ENCODE measurements at regions not wholly inside any gene's neighbourhood (a gene's known extent, or its start where the extent isn't known, plus 50 kb on each side); places are given as distances from the start of the nearest gene placed in this dataset.

DNA sequence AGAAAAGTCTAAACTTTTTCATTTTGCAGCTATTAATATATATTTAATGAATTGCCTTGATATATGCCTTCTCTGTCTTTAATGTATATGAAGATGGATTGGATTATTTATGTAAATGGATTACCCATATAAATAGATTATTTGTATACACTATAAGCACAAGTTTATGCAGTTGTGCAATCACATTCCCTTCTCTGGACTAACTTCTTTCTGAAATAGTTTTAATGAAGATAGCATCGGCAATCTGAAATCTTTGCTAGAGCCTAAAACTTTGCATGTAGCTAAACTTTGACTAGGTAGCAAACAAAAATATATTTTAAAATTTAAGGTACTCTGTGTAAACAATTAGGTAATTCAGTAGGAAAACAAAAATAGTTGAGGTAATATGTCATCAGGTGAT lies 127.8 kb downstream of the PCDH7 start:
- peaks cover 0 to 21% (median 7%) of the 10 kb centered on the region in 4 donors for H3K4me1 ChIP-seq
- WGBS, 5 donors: 58 to 83% (median 75%) methylated on average over 1 of the region's 1 CpG
- no peak for TF ChIP-seq EP300 (IDR thresholded peaks at IDR 0.05)
- TF ChIP-seq POLR2AphosphoS5 (IDR thresholded peaks at IDR 0.05): no peak
- TF ChIP-seq, protein P1, sequence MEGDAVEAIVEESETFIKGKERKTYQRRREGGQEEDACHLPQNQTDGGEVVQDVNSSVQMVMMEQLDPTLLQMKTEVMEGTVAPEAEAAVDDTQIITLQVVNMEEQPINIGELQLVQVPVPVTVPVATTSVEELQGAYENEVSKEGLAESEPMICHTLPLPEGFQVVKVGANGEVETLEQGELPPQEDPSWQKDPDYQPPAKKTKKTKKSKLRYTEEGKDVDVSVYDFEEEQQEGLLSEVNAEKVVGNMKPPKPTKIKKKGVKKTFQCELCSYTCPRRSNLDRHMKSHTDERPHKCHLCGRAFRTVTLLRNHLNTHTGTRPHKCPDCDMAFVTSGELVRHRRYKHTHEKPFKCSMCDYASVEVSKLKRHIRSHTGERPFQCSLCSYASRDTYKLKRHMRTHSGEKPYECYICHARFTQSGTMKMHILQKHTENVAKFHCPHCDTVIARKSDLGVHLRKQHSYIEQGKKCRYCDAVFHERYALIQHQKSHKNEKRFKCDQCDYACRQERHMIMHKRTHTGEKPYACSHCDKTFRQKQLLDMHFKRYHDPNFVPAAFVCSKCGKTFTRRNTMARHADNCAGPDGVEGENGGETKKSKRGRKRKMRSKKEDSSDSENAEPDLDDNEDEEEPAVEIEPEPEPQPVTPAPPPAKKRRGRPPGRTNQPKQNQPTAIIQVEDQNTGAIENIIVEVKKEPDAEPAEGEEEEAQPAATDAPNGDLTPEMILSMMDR (IDR thresholded peaks at IDR 0.05): no peak
- H3K36me3 ChIP-seq: no peaks in the 10 kb centered on the region
- H3K27ac ChIP-seq: no peak overlapping the region
- no peak for DNase-seq
- intact Hi-C loops (cut with DNase I; ENCODE audit: low total_unique reads): no loop called here
- H3K27me3 ChIP-seq: no peaks in the 10 kb centered on the region
- no peaks in the 10 kb centered on the region for H3K9me3 ChIP-seq
- H3K4me3 ChIP-seq: no peak overlapping the region

DNA sequence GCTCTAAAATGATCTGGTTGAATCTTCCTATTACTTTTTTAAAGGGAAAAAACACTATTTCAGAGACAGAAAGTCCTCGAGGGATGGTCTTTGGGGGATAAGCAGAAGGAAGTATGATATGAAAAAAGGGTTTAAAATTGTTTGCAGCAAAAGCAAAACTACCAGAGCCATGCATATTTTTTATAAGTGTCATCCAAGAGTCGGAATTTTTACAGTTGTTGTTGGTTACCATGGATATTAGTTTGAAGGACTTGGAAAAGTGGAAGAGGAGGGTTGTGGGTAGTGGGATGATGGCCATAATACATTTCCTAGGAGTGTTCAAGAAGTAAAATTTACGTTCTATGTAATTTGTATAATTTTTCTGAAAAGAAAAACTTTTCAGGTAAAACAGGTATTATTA lies 134.4 kb downstream of the PCDH7 start:
- DNase-seq: peak in 1 of 2 donors; percentile 51

DNA sequence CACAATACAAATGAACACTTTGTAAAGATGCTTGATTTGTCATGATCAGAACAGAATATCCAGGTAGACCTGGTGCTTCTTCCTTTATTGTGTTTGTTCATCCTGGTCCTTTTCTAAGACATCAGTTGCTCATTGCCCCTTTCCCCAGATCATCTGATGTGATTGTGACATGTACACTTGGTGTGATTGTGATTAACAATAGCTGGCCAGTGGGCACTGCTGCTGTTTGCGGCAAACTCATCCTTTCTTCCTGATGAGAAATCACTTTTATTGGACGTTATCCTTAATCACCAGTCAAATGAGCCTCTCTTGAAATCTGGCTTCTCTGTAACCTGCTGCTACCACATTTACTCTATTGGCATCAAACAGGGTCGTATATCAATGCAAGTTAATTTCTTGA lies 135.1 kb downstream of the PCDH7 start:
- Histone ChIP-seq H3K27me3 (no peaks in the 10 kb centered on the region), H3K4me1 (no peaks in the 10 kb centered on the region), H3K9me3 (no peaks in the 10 kb centered on the region), H3K27ac (no peak overlapping the region), H3K36me3 (no peaks in the 10 kb centered on the region), H3K4me3 (no peak overlapping the region)
- TF ChIP-seq EP300 (IDR thresholded peaks at IDR 0.05): no peak
- TF ChIP-seq, protein P1 (IDR thresholded peaks at IDR 0.05): no peak
- TF ChIP-seq POLR2A (IDR thresholded peaks at IDR 0.05): no peak
- TF ChIP-seq POLR2AphosphoS5 (IDR thresholded peaks at IDR 0.05): no peak
- WGBS, 5 donors: 79 to 91% (median 88%) methylated on average over 3 of the region's 3 CpGs
- no peak for DNase-seq
- intact Hi-C loops (cut with DNase I; ENCODE audit: low total_unique reads): no loop called here

More for the DNA sequence above, 134.4 kb downstream of the PCDH7 start:
- H3K9me3 ChIP-seq: no peaks in the 10 kb centered on the region
- no peaks in the 10 kb centered on the region for H3K36me3 ChIP-seq
- H3K4me3 ChIP-seq: no peak overlapping the region
- no peaks in the 10 kb centered on the region for H3K27me3 ChIP-seq
- no peak overlapping the region for H3K27ac ChIP-seq
- H3K4me1 ChIP-seq: no peaks in the 10 kb centered on the region
- intact Hi-C loops (cut with DNase I; ENCODE audit: low total_unique reads): no loop called here
- TF ChIP-seq POLR2AphosphoS5 (IDR thresholded peaks at IDR 0.05) (no peak), EP300 (IDR thresholded peaks at IDR 0.05) (no peak), POLR2A (IDR thresholded peaks at IDR 0.05) (no peak)
- TF ChIP-seq, protein P1 (IDR thresholded peaks at IDR 0.05): no peak
- 69 to 83% (median 74%) methylated on average over 3 of the region's 3 CpGs for WGBS, 5 donors

DNA sequence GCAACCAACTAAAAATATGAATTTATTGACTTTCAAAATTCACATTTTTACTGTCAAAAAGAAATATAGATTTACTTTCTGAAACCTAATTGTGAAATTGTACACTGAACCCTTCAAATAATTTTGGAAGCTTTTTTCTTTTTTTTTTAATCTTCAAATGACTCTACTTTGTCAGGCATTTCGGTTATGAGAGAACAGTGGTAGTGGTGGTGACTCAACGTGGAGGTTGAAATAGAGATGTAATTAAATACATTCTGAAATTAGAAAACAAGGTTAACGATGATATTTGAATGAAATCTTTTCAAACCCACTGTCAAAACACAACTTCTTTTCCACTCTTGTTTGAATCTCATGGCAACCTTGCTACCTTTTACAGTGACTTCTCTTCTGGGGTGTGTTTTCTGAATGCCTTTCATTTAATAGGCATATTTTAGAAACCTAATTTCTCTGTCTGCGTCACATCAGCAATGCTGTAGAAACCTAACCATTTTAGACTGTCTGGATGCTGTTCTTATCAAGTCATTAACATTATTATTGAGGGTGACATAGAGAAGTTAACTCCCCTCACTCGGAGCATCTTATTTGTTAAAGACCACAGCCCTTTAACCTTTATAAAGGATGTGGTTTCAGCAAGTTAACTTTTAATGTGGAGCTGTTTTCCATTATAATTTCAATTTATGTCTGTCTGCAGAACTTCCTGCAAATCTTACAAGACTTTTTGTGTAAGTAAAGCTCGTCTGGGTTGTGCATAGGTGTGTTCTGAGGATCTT lies 136.8 kb downstream of the PCDH7 start:
- no peak overlapping the region for H3K4me3 ChIP-seq
- H3K36me3 ChIP-seq: no peaks in the 10 kb centered on the region
- intact Hi-C loops (cut with DNase I; ENCODE audit: low total_unique reads): no loop called here
- DNase-seq: no peak
- no peaks in the 10 kb centered on the region for H3K9me3 ChIP-seq
- WGBS, 5 donors: 75 to 88% (median 81%) methylated on average over 6 of the region's 6 CpGs
- no peak for TF ChIP-seq POLR2AphosphoS5 (IDR thresholded peaks at IDR 0.05)
- no peak for TF ChIP-seq POLR2A (IDR thresholded peaks at IDR 0.05)
- TF ChIP-seq EP300 (IDR thresholded peaks at IDR 0.05): no peak
- TF ChIP-seq, protein P1 (IDR thresholded peaks at IDR 0.05): no peak
- H3K4me1 ChIP-seq: no peaks in the 10 kb centered on the region
- H3K27ac ChIP-seq: no peak overlapping the region
- no peaks in the 10 kb centered on the region for H3K27me3 ChIP-seq

Measured in stomach (tissue), 8 donors.